ENCODE measurements at regions not wholly inside any gene's neighbourhood (a gene's known extent, or its start where the extent isn't known, plus 50 kb on each side); places are given as distances from the start of the nearest gene placed in this dataset.

GRCh38 chr6:143007646-143008045 is 53.0 kb upstream of the AIG1 start:
- Histone ChIP-seq H3K4me2 (replicated peaks; ENCODE audit: extremely low read depth, low read length, poor library complexity, severe bottlenecking) (no peak overlapping the region), H3K9ac (ENCODE audit: insufficient read depth, low read length, poor library complexity, severe bottlenecking) (no peak overlapping the region), H3K36me3 (replicated peaks in 1 of 2; ENCODE audit: control insufficient read depth in 1 of 2, insufficient read depth in 2 of 2, low read length in 2 of 2) (no peaks in the 10 kb centered on the region), H2AFZ (ENCODE audit: insufficient read depth, low read depth, low read length, poor library complexity, severe bottlenecking) (no peak overlapping the region), H4K20me1 (ENCODE audit: insufficient read depth, low read length) (no peaks in the 10 kb centered on the region), H3K4me3 (replicated peaks in 1 of 3; ENCODE audit: low read depth in 2 of 3, low read length in 3 of 3) (no peak overlapping the region), H3K4me1 (ENCODE audit: control insufficient read depth in 1 of 2, insufficient read depth in 2 of 2, low read length in 2 of 2) (no peaks in the 10 kb centered on the region), H3K27me3 (ENCODE audit: control insufficient read depth in 2 of 2, insufficient read depth in 2 of 2, low read length in 2 of 2) (no peaks in the 10 kb centered on the region), H3K9me3 (replicated peaks in 1 of 2; ENCODE audit: control insufficient read depth in 1 of 2, insufficient read depth in 1 of 2, low read length in 2 of 2) (no peaks in the 10 kb centered on the region), H3K27ac (ENCODE audit: low read depth in 1 of 2, low read length in 2 of 2) (no peak overlapping the region), H3K79me2 (ENCODE audit: insufficient read depth, low read length) (no peaks in the 10 kb centered on the region)
- DNase-seq: no peak
- H3K36me3 Mint-ChIP-seq: no peaks in the 10 kb centered on the region
- H3K27ac Mint-ChIP-seq: no peak overlapping the region
- no CpG with 5 or more reads among the region's 4 CpGs for WGBS (ENCODE audit: insufficient coverage)
- TF ChIP-seq CTCF (IDR thresholded peaks at IDR 0.05): no peak
- intact Hi-C loops (cut with micrococcal nuclease): no loop called here
- no peaks in the 10 kb centered on the region for H3K27me3 Mint-ChIP-seq (ENCODE audit: low read depth in 3 of 3)
- H3K9me3 Mint-ChIP-seq: peaks cover 0 to 2% (median 0%) of the 10 kb centered on the region in 7 donors
- H3K4me3 Mint-ChIP-seq: no peak overlapping the region
- H3K4me1 Mint-ChIP-seq: peaks cover 3% of the 10 kb centered on the region

- H3K9me3 Mint-ChIP-seq: peaks cover 0 to 3% (median 0%) of the 10 kb centered on the region in 7 donors
- no peak for TF ChIP-seq CTCF (IDR thresholded peaks at IDR 0.05)
- H3K4me1 Mint-ChIP-seq: no peaks in the 10 kb centered on the region
- intact Hi-C loops (cut with micrococcal nuclease): no loop called here
- no peaks in the 10 kb centered on the region for H4K20me1 ChIP-seq (ENCODE audit: insufficient read depth, low read length)
- no peak overlapping the region for H3K4me2 ChIP-seq (replicated peaks; ENCODE audit: extremely low read depth, low read length, poor library complexity, severe bottlenecking)
- 83% methylated on average over 1 of the region's 3 CpGs for WGBS (ENCODE audit: insufficient coverage)
- no peaks in the 10 kb centered on the region for H3K79me2 ChIP-seq (ENCODE audit: insufficient read depth, low read length)
- H3K27ac Mint-ChIP-seq: no peak overlapping the region
- H3K4me3 Mint-ChIP-seq: no peak overlapping the region
- peaks cover 0 to 3% (median 0%) of the 10 kb centered on the region in 3 donors for H3K27me3 Mint-ChIP-seq (ENCODE audit: low read depth in 3 of 3)
- H3K27ac ChIP-seq (ENCODE audit: low read depth in 1 of 2, low read length in 2 of 2): no peak overlapping the region
- no peaks in the 10 kb centered on the region for H3K9me3 ChIP-seq (replicated peaks in 1 of 2; ENCODE audit: control insufficient read depth in 1 of 2, insufficient read depth in 1 of 2, low read length in 2 of 2)
- H3K4me1 ChIP-seq (ENCODE audit: control insufficient read depth in 1 of 2, insufficient read depth in 2 of 2, low read length in 2 of 2): no peaks in the 10 kb centered on the region
- no peaks in the 10 kb centered on the region for H3K36me3 Mint-ChIP-seq
- no peak overlapping the region for H2AFZ ChIP-seq (ENCODE audit: insufficient read depth, low read depth, low read length, poor library complexity, severe bottlenecking)
- H3K4me3 ChIP-seq (replicated peaks in 1 of 3; ENCODE audit: low read depth in 2 of 3, low read length in 3 of 3): no peak overlapping the region
- DNase-seq: no peak
- H3K36me3 ChIP-seq (replicated peaks in 1 of 2; ENCODE audit: control insufficient read depth in 1 of 2, insufficient read depth in 2 of 2, low read length in 2 of 2): no peaks in the 10 kb centered on the region
- H3K27me3 ChIP-seq (ENCODE audit: control insufficient read depth in 2 of 2, insufficient read depth in 2 of 2, low read length in 2 of 2): no peaks in the 10 kb centered on the region
- H3K9ac ChIP-seq (ENCODE audit: insufficient read depth, low read length, poor library complexity, severe bottlenecking): no peak overlapping the region
Measured at GRCh38 chr6:143009851-143010250, 50.8 kb upstream of the AIG1 start.
